PC-9 (cell line): ENCODE measurements at regions not wholly inside any gene's neighbourhood (a gene's known extent, or its start where the extent isn't known, plus 50 kb on each side); places are given as distances from the start of the nearest gene placed in this dataset.

Experiments used
- BruUV-seq: library from RNA; stranded (reverse); fragments of 400-500 nt; replicated peaks from 2 replicates; lab custom pipeline; 2021; lab: Mats Ljungman, UMichigan
- CTCF ChIA-PET: fragments of 300-600 bp; sonication (Branson Sonifier 250); formaldehyde crosslinking; loops from one replicate; lab custom pipeline; 2022; ENCODE audit warnings: antibody characterized with exemption; lab: Charles Lee
- POLR2A ChIA-PET: fragments of 300-600 bp; sonication (Branson Sonifier 250); formaldehyde crosslinking; loops from one replicate; lab custom pipeline; 2022; ENCODE audit warnings: antibody characterized with exemption; ENCODE audit not compliant: unreplicated experiment; lab: Charles Lee
- DNase-seq, 2 experiments: peaks; one replicate each; pipeline versions ENCODE4 v3.0.0 to v3.0.0-alpha.2; 2015 to 2022; ENCODE audit warnings: mixed read lengths in 1 of 2
- H2AFZ ChIP-seq: fragments of 200-600 bp; sonication (generic); 2 replicates; pipeline ENCODE4 v1.8.1; 2017; ENCODE audit warnings: antibody characterized with exemption
- H3F3A ChIP-seq: fragments of 200-600 bp; sonication (generic); 2 replicates; pipeline ENCODE4 v1.8.1; 2017; ENCODE audit warnings: antibody characterized with exemption, mild to moderate bottlenecking, low read depth; ENCODE audit not compliant: insufficient read depth
- H3K27ac ChIP-seq: fragments of 200-600 bp; sonication (generic); 2 replicates; pipeline ENCODE4 v1.6.1; 2016; ENCODE audit warnings: mixed run types
- H3K27me3 ChIP-seq: fragments of 200-600 bp; sonication (generic); 2 replicates; pipeline ENCODE4 v1.6.1; 2016; ENCODE audit warnings: low read depth, mixed run types; ENCODE audit not compliant: insufficient read depth
- H3K36me3 ChIP-seq: fragments of 200-600 bp; sonication (generic); 2 replicates; pipeline ENCODE4 v1.6.1; 2016; ENCODE audit warnings: low read depth, mixed run types
- H3K4me1 ChIP-seq: fragments of 200-600 bp; sonication (generic); replicated peaks from 2 replicates; pipeline ENCODE4 v1.6.1; 2016; ENCODE audit warnings: mixed run types; ENCODE audit not compliant: insufficient read depth
- H3K4me2 ChIP-seq: fragments of 200-600 bp; sonication (generic); 2 replicates; pipeline ENCODE4 v1.6.1; 2017; ENCODE audit warnings: mixed run types
- H3K4me3 ChIP-seq: fragments of 200-600 bp; sonication (generic); 2 replicates; pipeline ENCODE4 v1.6.1; 2016; ENCODE audit warnings: mixed run types
- H3K79me2 ChIP-seq: fragments of 200-600 bp; sonication (generic); 2 replicates; pipeline ENCODE4 v1.6.1; 2017; ENCODE audit warnings: low read depth, mixed run types
- H3K9me2 ChIP-seq: fragments of 200-600 bp; sonication (generic); 2 replicates; pipeline ENCODE4 v1.8.1; 2017; ENCODE audit warnings: mild to moderate bottlenecking; ENCODE audit not compliant: insufficient read depth
- H3K9me3 ChIP-seq: fragments of 200-600 bp; sonication (generic); 2 replicates; pipeline ENCODE4 v1.8.1; 2016; ENCODE audit warnings: low read depth; ENCODE audit not compliant: insufficient read depth
- H4K20me1 ChIP-seq: fragments of 200-600 bp; sonication (generic); 2 replicates; pipeline ENCODE4 v1.8.1; 2017; ENCODE audit not compliant: insufficient read depth
- CTCF ChIP-seq: fragments of 200-600 bp; sonication (generic); conservative IDR thresholded peaks from 2 replicates; pipeline ENCODE4 v1.6.1; 2017; ENCODE audit warnings: mixed run types, antibody characterized with exemption, mild to moderate bottlenecking, moderate library complexity
- EZH2 ChIP-seq: fragments of 200-600 bp; sonication (generic); IDR thresholded peaks from 2 replicates; pipeline ENCODE4 v1.8.0; 2017; ENCODE audit warnings: antibody characterized with exemption, low read depth
- intact Hi-C: fragments of 100-400 bp; cut with micrococcal nuclease; formaldehyde crosslinking; loops from one replicate; pipeline ENCODE4 v1.10.0; 2022; ENCODE audit not compliant: unreplicated experiment

DNA sequence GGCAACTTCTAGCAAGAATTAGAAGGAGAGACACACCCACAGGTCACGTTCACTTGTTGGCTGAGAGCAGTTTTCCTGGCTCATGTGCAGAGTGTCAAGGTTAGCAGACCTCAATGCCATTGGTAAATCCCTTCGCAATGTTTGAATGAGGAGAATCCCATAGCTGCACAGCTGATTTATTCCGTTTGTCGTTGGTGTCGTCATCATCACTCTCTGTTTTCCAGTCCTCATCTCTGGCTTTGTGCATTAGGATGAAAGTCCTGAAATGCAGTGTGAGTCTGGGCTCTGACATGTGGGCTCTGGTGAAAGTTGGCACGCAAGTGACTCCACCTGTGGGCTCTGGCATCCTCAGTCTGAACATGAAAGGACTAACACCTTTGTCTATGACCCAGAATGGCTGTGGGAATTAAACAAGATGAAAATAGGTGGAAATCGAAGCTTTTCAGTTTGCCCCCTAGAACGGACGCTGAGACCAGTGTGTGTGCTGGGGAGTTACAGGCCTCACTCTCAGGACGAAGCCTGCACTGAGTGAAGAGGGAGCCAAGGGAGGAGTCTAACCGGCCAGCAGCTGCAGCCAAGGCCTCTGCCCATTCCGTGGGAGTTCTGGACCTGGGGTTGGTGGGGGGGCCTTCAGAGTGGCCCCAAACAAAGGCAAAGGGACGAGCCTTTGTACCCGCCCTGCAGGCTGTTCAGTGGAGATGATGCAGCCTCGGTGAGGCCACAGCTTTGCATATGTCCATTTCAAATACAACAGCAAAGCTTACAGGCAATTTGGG, 74.8 kb upstream of the ZNF516 start:
- Histone ChIP-seq H3K79me2 (no peaks in the 10 kb centered on the region), H3K4me3 (no peak overlapping the region), H3K4me2 (no peak overlapping the region), H3K36me3 (no peaks in the 10 kb centered on the region), H3K9me2 (no peaks in the 10 kb centered on the region), H2AFZ (no peak overlapping the region), H3K27ac (no peak overlapping the region), H4K20me1 (no peaks in the 10 kb centered on the region), H3K4me1 (peaks cover 45% of the 10 kb centered on the region), H3K27me3 (no peaks in the 10 kb centered on the region), H3F3A (peaks cover 44% of the 10 kb centered on the region), H3K9me3 (no peaks in the 10 kb centered on the region)
- ChIA-PET CTCF (no interaction called here), POLR2A (no interaction called here)
- no peak for TF ChIP-seq EZH2
- TF ChIP-seq CTCF, result no peak
- intact Hi-C loops, result loop anchor here (5.0 kb wide), 2 partner anchors 43 to 93 kb away; no protein-coding TSS in a partner anchor
- DNase-seq, result no peak
- no TSS peak for BruUV-seq

DNA sequence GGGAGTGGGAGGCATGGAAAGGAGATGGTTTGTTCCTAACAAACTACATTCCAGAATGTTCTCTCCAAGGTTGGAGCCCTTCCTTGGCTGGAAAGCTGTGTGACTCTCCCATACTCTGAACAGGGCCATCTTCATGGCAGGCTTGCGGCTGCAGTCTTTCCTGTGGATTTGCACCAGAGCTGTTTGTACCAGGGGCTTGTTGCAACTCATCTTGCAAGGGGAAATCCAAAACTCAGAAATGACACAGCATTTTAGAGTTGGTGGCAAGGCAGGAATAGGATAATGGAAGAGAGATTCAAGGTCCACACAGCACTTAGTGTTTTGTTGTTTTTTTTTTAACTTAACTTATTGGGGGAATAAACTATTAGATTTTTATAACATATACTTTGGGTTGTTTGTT, 73.7 kb upstream of the ZNF516 start:
- H3F3A ChIP-seq, result peaks cover 52% of the 10 kb centered on the region
- H3K9me3 ChIP-seq, result peaks cover 1% of the 10 kb centered on the region; the same call in 1 of the 2 replicates
- no peaks in the 10 kb centered on the region for H4K20me1 ChIP-seq
- no peak for TF ChIP-seq EZH2
- BruUV-seq, result no TSS peak
- no peak for DNase-seq
- no peak overlapping the region for H3K27ac ChIP-seq
- peaks cover 47% of the 10 kb centered on the region for H3K4me1 ChIP-seq
- H3K9me2 ChIP-seq, result no peaks in the 10 kb centered on the region
- intact Hi-C loops, result loop anchor here (5.0 kb wide), 1 partner anchor 91 kb away; no protein-coding TSS in a partner anchor
- H3K27me3 ChIP-seq, result no peaks in the 10 kb centered on the region
- H3K79me2 ChIP-seq, result no peaks in the 10 kb centered on the region
- H3K36me3 ChIP-seq, result no peaks in the 10 kb centered on the region
- no peak overlapping the region for H3K4me3 ChIP-seq
- CTCF ChIA-PET, result no interaction called here
- POLR2A ChIA-PET, result no interaction called here
- H3K4me2 ChIP-seq, result no peak overlapping the region
- no peak overlapping the region for H2AFZ ChIP-seq

- no TSS peak for BruUV-seq
- Histone ChIP-seq H3K9me2 (no peaks in the 10 kb centered on the region), H3K4me2 (no peak overlapping the region), H3K36me3 (no peaks in the 10 kb centered on the region), H3F3A (peaks cover 52% of the 10 kb centered on the region), H3K79me2 (no peaks in the 10 kb centered on the region), H3K4me1 (peaks cover 44% of the 10 kb centered on the region), H3K4me3 (no peak overlapping the region), H3K9me3 (peaks cover 9% of the 10 kb centered on the region; the same call in 1 of the 2 replicates), H3K27me3 (no peaks in the 10 kb centered on the region), H4K20me1 (no peaks in the 10 kb centered on the region), H2AFZ (no peak overlapping the region), H3K27ac (no peak overlapping the region)
- no peak for TF ChIP-seq CTCF
- TF ChIP-seq EZH2, result no peak
- ChIA-PET CTCF (no interaction called here), POLR2A (interaction anchor here (0.6 kb wide), 1 partner anchor 12 kb away, joined by 5 read pairs; no protein-coding TSS in a partner anchor)
- no peak for DNase-seq
- intact Hi-C loops, result loop anchor here (5.0 kb wide), 1 partner anchor 91 kb away; no protein-coding TSS in a partner anchor
Observed at GRCh38 chr18:76567835-76568445, 72.9 kb upstream of the ZNF516 start.
